ENCODE measurements at regions not wholly inside any gene's neighbourhood (a gene's known extent, or its start where the extent isn't known, plus 50 kb on each side); places are given as distances from the start of the nearest gene placed in this dataset.

DNA sequence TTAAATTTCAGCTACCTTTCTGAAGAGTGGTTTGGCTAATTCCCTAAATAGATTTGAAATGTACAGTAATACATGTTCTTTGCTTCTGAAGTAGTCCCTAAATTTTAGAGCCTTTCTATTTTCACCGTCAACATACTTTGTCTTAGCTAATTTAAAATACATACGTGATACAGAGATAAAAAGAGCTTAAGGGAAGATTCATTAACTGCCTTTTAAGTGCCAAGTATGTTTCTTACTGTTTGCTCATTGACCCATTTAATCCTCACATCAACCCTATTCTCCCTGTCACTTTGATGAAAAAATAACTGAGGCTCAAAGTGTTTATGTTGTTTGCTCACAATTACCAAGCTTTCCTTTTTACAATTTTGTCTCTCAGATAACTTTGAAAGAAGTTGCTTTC, 118.6 kb upstream of the CDH7 start:
- Histone ChIP-seq H3K36me3 (ENCODE audit: control insufficient read depth, insufficient read depth, low read length) (no peaks in the 10 kb centered on the region), H3K27me3 (ENCODE audit: control insufficient read depth, insufficient read depth, low read length) (no peaks in the 10 kb centered on the region), H3K4me3 (ENCODE audit: low read depth, low read length) (no peak overlapping the region)
- no peak for DNase-seq (ENCODE audit: low read depth)
- TF ChIP-seq, protein P1, sequence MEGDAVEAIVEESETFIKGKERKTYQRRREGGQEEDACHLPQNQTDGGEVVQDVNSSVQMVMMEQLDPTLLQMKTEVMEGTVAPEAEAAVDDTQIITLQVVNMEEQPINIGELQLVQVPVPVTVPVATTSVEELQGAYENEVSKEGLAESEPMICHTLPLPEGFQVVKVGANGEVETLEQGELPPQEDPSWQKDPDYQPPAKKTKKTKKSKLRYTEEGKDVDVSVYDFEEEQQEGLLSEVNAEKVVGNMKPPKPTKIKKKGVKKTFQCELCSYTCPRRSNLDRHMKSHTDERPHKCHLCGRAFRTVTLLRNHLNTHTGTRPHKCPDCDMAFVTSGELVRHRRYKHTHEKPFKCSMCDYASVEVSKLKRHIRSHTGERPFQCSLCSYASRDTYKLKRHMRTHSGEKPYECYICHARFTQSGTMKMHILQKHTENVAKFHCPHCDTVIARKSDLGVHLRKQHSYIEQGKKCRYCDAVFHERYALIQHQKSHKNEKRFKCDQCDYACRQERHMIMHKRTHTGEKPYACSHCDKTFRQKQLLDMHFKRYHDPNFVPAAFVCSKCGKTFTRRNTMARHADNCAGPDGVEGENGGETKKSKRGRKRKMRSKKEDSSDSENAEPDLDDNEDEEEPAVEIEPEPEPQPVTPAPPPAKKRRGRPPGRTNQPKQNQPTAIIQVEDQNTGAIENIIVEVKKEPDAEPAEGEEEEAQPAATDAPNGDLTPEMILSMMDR (IDR thresholded peaks at IDR 0.05; ENCODE audit: insufficient read depth, low read length, poor library complexity, severe bottlenecking): no peak

DNA sequence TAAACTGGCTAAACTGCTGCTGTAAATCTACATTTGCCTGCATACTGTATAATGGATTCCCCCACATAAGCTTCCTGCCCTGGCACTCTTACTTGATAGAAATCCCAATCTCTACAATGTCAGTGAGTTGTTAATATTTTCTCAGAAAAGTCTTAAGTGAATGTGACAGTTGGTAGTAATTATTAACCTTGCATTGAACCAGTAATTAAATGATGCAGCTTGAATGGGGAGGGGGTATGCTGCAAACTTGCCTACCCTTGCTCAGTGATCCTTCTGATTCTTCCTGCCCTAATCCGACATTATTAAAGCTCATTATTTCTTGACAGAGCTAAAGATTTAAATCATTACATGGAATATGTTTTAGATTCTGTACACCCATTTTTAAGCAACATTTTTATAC, 119.0 kb upstream of the CDH7 start:
- Histone ChIP-seq H3K4me3 (ENCODE audit: low read depth, low read length) (no peak overlapping the region), H3K27me3 (ENCODE audit: control insufficient read depth, insufficient read depth, low read length) (no peaks in the 10 kb centered on the region), H3K36me3 (ENCODE audit: control insufficient read depth, insufficient read depth, low read length) (no peaks in the 10 kb centered on the region)
- TF ChIP-seq, protein P1 (IDR thresholded peaks at IDR 0.05; ENCODE audit: insufficient read depth, low read length, poor library complexity, severe bottlenecking): no peak
- no peak for DNase-seq (ENCODE audit: low read depth)

GRCh38 chr18:65628390-65628789, 122.4 kb upstream of the CDH7 start:
- TF ChIP-seq, protein P1 (IDR thresholded peaks at IDR 0.05; ENCODE audit: insufficient read depth, low read length, poor library complexity, severe bottlenecking): no peak
- H3K4me3 ChIP-seq (ENCODE audit: low read depth, low read length): no peak overlapping the region
- no peak for DNase-seq (ENCODE audit: low read depth)
- no peaks in the 10 kb centered on the region for H3K36me3 ChIP-seq (ENCODE audit: control insufficient read depth, insufficient read depth, low read length)
- no peaks in the 10 kb centered on the region for H3K27me3 ChIP-seq (ENCODE audit: control insufficient read depth, insufficient read depth, low read length)

- no peak for DNase-seq (ENCODE audit: low read depth)
- TF ChIP-seq, protein P1 (IDR thresholded peaks at IDR 0.05; ENCODE audit: insufficient read depth, low read length, poor library complexity, severe bottlenecking): no peak
- no peak overlapping the region for H3K4me3 ChIP-seq (ENCODE audit: low read depth, low read length)
- H3K36me3 ChIP-seq (ENCODE audit: control insufficient read depth, insufficient read depth, low read length): no peaks in the 10 kb centered on the region
- no peaks in the 10 kb centered on the region for H3K27me3 ChIP-seq (ENCODE audit: control insufficient read depth, insufficient read depth, low read length)
Observed at GRCh38 chr18:65623676-65624075, 127.1 kb upstream of the CDH7 start.

GRCh38 chr18:65622436-65622835, 128.4 kb upstream of the CDH7 start:
- DNase-seq (ENCODE audit: low read depth): no peak
- no peak overlapping the region for H3K4me3 ChIP-seq (ENCODE audit: low read depth, low read length)
- no peaks in the 10 kb centered on the region for H3K27me3 ChIP-seq (ENCODE audit: control insufficient read depth, insufficient read depth, low read length)
- TF ChIP-seq, protein P1 (IDR thresholded peaks at IDR 0.05; ENCODE audit: insufficient read depth, low read length, poor library complexity, severe bottlenecking): no peak
- H3K36me3 ChIP-seq (ENCODE audit: control insufficient read depth, insufficient read depth, low read length): no peaks in the 10 kb centered on the region

- Histone ChIP-seq H3K27me3 (ENCODE audit: control insufficient read depth, insufficient read depth, low read length) (no peaks in the 10 kb centered on the region), H3K4me3 (ENCODE audit: low read depth, low read length) (no peak overlapping the region), H3K36me3 (ENCODE audit: control insufficient read depth, insufficient read depth, low read length) (no peaks in the 10 kb centered on the region)
- no peak for DNase-seq (ENCODE audit: low read depth)
- TF ChIP-seq, protein P1 (IDR thresholded peaks at IDR 0.05; ENCODE audit: insufficient read depth, low read length, poor library complexity, severe bottlenecking): no peak
Observed at GRCh38 chr18:65620076-65620696, 130.6 kb upstream of the CDH7 start.

All from kidney epithelial cell (primary cell).